SHP77 treated with DMSO at 0.1 percent for 48 hours (cell line): ENCODE measurements at regions not wholly inside any gene's neighbourhood (a gene's known extent, or its start where the extent isn't known, plus 50 kb on each side); places are given as distances from the start of the nearest gene placed in this dataset.
"Not testable (repeated sequence)": the region's sequence is repeated elsewhere in the genome, so short reads cannot be mapped to it uniquely, and the experiment has no call there.

Source experiments
- DNase-seq: peaks from one replicate; lab custom pipeline; 2025; lab: John Stamatoyannopoulos, UW

DNA sequence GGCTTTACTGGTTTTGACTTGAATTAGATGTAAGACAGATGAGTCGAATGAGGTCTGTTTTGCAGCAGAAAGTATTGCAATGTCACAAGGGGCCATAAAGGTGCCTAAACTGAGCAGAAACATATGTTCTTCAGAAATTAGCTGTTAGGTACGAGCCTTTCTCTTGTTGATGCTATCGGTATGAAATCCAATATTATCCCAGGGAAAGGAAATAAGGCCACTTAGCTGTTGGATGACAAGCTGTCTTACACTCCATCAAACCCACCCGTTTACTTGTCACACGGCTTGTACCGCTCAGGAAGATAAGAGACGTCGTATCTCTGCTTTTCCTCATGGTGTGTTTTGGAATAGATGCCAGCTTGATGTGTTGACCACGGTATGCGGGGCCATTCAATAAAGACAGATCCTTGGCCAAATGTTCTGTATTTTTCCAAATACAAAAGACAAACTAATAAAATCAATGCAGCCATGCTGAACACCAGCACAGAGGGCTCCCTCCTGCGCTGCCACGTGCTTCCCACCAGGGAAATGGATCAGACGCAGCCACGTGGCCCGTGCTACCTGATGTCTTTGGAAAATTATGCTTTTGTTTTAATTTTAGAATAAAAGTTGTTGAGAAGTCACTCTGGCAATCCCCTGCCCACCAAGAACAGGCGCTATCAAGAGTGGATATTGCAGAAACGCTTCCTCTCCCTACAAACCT, 255.9 kb upstream of the SULF2 start:
- DNase-seq, result no peak

DNA sequence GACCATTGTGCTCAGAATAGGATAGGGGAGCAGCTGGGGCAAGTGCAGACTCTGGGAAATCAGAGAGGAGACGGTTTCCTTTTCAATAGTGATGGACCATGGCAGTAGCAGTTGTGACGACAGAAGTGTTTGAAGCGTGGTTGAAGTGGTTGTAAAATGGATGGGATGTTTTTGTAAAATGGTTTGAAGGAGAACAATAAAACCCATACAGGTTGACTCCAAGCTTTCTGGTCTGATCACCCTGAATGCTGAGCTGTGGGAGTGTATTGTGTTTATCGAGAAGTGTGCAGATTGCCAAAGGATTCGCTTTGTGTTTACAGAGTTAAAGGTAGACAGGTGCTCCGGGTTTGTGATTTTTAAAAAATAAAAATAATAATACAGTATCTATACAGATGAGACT, 255.2 kb upstream of the SULF2 start:
- no peak for DNase-seq

DNA sequence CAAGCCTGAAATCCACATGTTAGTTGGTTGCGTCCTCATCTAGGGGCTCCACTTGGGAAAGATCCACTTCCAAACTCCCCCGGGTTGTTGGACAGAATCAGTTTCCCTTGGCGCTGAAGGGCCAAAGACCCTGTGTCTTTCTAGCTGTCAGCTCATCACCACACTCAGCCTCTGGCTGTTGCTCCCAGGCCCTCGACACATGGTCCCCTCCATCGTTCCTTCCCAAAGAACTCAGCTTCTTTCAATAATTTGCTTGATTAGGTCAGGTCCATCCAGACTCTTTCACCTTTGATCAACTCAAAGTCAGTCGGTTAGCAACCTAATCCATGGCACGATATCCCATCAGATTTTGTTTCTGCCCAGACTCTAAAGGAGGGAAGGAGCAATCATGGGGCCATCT, 254.8 kb upstream of the SULF2 start:
- DNase-seq, result no peak

DNA sequence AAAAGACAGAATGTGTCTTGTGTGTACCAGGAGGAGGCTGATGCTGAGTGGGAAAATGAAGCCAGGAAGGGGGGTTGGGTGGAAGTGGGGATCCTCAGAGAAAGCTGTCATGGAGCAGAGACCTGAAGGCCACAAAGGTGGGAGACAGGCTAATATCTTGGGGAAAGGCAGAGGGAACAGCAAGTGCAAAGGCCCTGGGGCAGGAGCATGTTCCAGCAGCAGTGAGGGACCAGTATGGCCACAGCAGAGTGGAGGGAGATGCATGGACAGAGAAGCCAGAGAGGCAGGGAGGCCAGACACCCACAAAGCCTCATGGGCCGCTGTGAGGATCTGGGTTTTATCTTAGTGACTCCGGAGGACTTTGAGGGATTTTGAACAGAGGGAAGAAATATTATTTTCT, 254.2 kb upstream of the SULF2 start:
- no peak for DNase-seq

DNA sequence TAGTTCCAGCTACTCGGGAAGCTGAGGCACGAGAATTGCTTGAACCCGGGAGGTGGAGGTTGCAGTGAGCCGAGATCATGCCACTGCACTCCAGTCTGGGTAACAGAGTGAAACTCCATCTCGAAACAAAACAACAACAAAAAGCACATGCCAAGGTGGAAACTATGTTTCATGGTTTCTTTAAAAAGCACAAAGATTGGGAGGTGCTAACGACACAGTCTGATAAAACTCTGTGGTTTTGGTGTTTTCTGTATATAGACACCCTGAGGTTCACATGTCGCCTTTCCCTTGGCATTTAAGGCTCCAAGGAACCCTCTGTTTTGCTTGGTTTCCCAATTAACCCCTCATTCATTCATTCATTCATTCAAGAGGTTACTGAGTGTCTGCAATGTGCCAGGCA, 253.4 kb upstream of the SULF2 start:
- DNase-seq, result no peak

DNA sequence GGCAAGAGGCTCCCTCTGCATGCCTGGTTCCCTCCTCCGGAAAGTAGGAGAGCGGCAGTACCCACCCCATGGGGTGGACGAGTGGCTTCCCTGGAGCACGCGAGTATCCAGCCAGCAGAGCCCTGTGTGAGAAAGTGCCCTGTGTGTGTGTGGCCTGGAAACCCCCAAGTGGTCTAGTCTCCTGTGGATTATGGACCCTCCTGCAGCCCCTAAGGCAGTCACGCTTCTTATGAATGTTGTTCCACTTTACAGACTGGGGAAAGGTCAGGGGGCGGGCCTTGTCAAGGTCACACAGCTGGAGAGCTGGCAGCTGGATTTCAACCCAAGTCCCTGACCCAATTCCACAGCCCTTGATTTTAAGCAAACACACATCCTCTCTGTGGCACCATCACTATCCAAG, 252.5 kb upstream of the SULF2 start:
- not testable (repeated sequence) for DNase-seq

DNA sequence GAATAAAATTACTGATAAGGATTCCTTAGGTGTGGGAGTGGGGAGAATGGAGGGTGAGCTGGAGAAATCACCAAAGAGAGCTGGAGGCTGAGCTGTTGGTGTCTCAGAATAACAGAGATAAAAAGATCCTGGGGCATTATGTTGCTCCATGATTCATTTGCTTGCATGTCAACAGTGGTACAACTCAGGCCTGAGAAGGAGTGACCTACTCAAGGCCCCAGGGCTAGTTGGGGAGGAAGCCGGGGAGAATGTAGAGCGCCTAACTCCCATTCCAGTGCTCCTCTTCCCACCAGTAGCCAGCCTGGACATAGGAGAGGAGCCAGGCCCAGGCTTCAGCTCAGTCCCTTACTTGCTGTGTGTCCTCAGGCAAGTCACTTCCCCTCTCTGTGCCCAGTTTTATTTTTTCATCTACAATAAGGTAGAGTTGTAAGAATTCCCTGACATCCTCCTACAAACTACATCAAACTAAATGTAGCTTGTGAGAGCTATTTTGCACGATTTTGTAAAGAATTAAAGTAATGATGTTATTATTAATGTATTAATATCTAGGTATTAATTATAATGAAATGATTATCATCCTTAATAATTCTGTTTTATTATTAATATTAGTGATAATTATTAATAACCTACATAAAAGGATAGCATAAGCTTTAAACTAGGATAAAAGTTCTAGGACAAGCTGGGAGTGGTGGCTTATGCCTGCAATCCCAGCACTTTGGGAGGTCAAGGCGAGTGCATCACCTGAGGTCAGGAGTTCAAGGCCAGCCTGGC, 250.9 kb upstream of the SULF2 start:
- no peak for DNase-seq

DNA sequence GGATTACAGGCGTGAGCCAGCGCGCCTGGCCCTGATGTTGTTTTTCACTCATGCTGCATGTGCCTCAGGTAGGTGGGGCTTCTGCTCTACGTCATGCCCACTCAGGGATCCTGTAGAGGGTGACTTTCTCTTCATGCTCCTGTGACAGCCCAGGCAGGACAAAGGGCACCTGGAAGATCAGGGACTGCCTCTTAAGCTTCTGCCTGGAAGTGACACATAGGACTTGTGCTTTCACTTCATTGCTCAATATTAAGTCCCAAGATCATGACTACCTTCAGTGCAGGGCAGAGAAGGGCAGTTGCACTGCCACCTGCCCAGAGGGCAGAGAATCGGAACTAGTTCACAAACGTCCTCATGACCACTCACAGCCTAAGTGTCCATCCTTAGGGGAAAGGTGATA, 249.5 kb upstream of the SULF2 start:
- DNase-seq, result no peak

DNA sequence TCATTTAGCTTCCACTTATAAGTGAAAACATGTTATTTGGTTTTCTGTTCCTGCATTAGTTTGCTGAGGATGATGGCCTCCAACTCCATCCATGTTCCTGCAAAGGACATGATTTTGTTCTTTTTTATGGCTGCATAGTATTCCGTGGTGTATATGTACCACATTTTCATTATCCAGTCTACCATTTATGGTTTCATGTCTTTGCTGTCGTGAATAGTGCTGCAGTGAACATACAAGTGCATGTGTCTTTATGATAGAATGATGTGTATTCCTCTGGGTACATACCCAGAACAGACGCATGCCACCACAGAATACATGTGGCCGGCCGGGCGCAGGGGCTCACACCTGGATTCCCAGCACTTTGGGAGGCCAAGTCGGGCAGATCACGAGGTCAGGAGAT, 247.7 kb upstream of the SULF2 start:
- DNase-seq, result not testable (repeated sequence)

DNA sequence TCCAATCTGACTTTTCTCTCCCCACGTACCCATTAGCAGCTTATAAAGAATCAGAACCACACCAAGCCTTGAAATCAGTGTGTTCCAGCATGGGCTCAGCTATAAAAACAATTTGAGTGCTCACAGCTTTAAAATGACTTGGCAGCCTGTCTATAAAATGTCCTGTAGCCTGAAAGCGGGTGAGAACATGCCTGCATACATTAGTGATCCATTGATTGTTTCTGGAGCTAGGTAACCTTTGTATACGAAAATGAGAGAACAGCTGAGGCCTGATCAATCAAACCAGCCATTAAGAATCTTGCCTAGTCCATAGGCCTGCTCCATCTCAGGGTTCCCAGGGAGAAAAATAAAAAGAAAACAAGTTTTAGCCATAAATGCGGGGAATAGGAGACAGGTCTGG, 245.8 kb upstream of the SULF2 start:
- no peak for DNase-seq

DNA sequence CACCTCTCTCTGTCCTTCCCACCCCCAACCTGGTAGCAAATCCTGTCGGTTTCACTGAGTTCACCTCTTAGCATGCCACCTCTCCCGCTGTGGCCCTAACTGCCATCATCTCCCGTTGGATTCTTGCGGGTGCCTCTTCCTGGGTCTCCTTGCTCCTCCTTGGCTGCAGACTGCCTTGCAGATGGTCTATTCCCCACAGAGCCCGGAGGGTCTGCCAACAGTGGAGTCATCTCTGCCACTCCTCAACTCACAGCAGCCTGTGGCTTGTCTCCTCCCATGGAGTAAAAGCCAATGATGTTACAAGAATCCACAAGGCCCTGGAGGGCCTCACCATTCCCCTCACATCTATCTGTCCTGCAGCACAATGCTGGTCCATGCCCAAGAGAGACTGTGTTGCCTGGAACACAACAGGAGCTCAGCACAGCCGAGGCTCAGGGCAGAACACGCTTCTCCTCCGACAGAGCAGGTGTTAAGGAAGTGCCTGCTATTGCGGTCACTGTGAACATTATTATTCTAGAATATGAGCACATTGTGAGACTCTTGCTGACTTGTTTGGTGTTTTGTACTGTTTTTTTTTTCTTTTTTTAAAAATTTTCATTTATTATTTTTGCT, 241.8 kb upstream of the SULF2 start:
- DNase-seq, result no peak

DNA sequence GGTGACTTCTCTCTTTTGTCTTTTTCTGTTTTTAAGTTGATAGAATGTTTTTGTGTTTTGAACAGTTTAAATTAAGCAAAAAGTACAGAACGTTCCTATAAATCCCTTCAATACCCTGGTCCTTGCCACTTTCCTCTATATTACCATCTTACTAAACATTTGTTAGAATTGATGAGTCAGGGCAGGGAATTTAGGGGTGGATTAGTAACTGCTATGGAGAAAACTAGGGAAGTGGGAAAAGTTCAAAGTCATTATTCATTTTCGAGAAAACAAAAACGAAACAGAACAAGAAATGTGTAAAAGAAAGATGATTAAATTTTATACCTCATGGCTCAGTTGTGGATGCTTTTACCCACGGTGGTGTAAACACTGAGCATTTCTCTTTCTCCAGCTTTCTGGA, 240.4 kb upstream of the SULF2 start:
- DNase-seq, result no peak

DNA sequence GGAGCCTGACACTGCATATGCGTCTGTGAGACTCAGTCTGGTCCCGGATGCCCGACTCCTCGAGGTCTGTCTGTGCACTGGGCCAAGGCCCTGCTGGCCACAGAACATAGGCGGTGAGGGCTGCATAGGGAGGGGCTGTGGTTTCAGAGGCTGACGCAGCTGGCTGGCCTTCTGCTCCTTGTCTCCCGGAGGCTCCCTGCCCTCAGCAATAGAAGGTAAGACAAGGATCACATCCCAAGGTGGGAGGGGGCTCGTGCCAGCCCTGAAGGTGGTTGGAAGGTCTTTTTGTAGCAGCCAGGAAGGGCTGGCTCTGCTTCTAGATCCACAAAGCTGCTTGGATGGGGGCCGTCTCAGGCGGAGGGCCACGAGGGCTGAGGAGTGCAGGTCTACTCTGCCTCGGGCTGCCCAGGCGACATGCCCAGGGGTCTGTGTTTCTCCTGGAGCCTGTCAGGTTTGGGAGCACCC, 239.8 kb upstream of the SULF2 start:
- no peak for DNase-seq

DNA sequence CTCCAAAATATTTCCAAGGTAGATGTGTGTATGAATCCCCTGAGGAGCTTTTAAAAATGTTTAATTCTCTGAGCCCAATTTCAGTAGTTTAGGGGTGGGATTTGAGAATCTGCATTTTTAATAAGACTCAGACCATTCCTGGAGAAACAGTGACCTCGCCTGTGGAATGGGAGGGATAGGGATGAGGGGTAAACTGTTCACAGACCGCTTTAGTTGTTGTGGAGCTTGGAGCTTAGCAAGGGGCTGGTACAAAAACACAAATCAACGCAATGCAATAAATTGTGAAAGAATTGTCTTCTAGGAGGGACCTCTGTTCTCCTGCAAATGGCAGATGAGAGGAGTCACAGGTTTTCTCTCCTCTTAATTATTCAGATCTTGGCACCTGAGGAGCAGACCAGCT, 239.3 kb upstream of the SULF2 start:
- no peak for DNase-seq

DNA sequence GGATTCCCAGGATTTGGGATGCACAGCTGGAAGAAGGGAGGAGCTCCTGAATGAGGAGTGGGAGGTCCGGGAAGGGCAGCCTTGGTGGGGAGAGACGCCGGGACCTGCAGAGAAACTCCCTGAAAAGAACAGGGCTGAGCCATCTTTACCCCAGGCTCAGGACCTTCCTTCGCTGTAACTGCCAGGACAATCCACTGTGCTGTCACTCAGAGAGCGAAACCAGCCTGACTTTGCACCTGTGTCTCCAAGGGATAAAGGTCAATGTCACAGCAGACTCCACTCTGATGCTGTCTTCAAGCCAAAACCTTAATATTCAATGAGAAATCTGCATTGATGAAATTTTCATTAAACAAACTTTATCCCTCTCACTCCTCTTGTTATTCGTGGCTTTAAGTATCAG, 235.4 kb upstream of the SULF2 start:
- DNase-seq, result not testable (repeated sequence)

DNA sequence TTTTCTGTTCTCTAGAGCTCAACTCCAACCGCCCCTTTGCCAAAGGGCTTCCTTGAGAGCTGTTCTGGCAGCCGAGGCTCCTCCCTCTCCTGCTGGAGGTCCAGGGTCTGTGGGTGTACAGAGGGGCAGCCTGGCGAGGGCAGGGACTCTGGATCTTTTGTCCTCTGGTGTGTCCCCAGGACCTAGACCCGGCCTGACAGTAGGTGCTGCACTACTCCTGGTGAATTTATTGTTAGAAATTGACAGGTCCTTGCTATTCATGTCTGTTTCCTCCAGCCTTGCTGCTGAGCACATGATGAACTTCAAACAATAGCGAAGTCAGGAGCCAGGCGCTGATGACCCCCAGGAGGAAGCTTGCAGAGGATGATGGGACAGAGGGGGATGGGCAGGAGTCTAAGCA, 234.7 kb upstream of the SULF2 start:
- no peak for DNase-seq

DNA sequence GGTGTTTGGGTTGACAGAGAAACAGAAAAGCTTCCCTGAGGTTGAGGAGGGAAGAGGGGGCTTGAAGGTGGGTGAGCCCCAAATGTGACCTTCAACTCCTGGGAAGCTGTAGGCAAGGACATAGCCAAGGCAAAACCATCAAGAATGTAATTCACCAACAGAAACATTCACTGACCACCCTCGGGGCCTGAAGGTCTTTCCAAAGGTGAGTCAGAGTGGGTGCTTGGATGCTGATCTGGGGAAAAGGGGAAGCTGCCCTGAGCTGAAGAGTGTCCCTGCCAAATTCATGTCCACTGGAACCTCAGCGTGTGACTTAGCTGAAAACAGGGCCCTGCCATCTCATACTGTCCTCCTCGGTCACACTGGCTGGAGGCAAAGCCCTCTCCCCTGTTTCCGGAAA, 234.2 kb upstream of the SULF2 start:
- no peak for DNase-seq

DNA sequence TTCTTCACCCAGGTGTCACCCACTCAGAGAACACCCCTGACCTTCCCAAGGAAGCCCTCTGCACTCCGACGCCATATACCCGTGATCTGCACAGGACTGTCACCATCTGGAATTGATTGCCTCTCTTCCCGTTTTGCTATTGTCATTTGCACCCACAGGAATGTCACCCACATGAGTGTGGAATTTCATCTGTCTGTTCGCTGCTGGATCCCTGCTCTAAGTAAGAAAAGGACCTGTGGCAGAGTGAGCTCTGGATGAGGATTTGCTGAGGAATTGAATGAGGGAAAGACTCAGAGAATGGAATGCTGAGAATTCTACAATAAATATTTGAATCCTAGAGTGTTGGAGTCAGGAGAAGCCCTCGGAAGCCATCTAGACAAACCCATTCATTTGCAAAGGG, 233.6 kb upstream of the SULF2 start:
- DNase-seq, result not testable (repeated sequence)

DNA sequence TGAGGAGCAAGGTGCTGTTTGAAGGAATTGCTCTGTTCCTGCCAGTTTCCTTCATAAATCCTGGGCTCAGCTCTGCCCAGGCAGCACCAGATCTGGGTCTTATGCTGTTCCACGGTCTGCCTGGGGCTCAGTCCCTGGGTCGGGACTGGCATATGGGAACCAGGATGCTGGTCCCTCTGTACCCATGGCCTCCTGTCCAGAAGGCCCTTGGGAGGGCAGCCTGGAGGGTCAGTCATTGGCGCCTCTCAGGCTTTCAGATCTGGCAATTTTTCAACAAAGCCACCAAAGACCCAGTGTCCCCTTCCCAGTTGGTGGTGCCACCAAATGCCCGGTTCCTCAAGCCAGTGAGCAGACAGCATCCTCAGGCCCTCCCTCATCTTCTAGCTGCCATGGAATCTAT, 232.7 kb upstream of the SULF2 start:
- DNase-seq, result no peak

DNA sequence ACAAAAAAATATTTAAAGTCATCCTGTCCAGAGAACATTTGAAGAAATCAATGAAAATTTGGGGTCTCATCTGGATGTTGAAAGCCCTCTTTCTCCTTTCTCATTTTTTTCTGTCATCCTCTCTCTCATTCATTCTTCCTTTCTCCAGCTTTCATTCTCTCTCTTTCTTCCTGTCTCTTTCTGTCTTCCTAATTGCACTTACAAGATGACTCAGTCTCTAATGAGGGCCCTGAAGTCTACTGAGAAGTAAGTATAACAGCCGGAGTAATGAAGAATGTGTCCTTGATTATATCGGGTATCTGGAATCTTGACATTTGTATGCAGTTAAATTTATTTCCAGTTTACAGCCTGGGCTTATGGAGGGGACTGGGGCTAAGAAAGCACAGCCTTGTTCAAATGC, 232.2 kb upstream of the SULF2 start:
- DNase-seq, result no peak

DNA sequence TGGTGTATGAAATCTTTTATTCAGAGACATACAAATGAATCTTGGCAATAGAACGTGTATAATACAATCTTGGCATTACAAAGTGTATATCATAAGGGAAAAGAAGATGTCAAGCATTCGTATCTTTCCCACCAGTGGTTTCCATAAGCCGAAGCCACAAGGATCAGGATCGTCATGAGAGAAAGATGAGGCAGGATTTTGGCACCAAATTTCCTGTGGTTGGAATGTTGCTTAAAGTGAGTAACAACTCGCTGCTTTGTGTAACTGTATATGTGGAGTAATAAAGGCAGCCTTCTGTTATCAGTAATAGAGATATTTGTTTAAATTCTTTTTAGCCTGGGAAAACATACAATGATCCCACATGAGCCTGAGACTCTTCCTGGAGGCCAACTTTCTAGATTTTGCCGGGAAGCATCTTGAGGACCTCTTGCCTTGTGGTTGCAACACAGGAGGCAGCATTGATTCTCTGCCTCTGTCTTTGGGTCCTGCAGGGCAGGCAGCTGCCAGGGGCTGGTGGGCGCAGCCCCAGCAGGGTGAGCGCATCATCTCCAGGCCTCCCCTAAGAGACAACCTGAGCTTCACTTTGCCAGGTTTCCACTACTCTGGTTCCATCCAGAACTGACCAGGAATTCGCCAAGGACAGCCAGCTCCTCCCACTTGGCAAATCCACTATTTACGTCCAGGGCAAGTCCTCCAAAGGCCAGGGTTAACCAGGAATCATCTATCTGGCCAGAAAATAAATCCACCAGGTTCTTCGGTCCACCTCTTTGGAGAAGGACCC, 230.9 kb upstream of the SULF2 start:
- DNase-seq, result no peak

DNA sequence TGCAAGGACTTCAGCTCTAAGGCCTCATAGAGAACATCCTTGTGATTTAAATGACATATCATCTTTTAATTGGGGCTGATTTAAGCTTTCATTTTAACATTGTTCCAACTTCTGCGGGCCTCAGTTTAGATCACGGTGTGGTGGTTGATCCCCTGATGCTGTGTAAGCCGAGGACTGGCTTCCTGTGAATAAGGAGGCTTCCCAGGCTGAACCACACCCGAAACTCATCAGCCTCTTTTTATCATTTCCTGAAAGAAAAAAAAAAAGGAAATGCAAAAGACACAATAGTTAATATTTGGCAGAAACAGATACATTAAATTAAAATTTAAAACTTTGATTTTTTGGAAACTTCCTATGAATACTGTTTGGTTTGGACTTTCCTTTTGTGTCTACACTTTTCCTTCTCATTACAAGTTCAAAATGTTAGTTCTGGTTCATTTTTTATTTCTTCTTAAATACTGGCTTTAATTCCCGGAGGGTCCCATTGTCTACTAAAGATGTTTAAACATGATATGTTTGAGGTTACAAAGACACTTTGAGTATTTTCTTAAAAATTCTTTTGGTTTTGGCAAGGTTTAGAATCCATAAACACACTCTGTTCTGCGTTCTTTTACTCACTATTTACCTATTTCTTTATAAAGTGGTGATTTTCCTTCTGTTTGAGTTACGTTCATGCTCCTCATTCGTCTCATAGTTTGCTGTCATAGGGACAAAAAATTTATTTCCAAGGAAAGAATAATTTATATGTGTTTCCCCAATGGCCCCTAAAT, 230.0 kb upstream of the SULF2 start:
- no peak for DNase-seq
